ENCODE measurements at regions not wholly inside any gene's neighbourhood (a gene's known extent, or its start where the extent isn't known, plus 50 kb on each side); places are given as distances from the start of the nearest gene placed in this dataset.

- no peak for DNase-seq
- intact Hi-C loops (cut with DNase I): no loop called here
Measured at GRCh38 chr2:195500879-195501278, 156.1 kb upstream of the SLC39A10 start.

- intact Hi-C loops (cut with DNase I): no loop called here
- no peak for DNase-seq
Measured at GRCh38 chr2:195498839-195499490, 158.1 kb upstream of the SLC39A10 start.

GRCh38 chr2:195498176-195498575, 158.8 kb upstream of the SLC39A10 start:
- intact Hi-C loops (cut with DNase I): no loop called here
- no peak for DNase-seq

GRCh38 chr2:195496991-195497390, 160.0 kb upstream of the SLC39A10 start:
- intact Hi-C loops (cut with DNase I): no loop called here
- no peak for DNase-seq

- no peak for DNase-seq
- intact Hi-C loops (cut with DNase I): no loop called here
Measured at GRCh38 chr2:195495966-195496365, 161.1 kb upstream of the SLC39A10 start.

- intact Hi-C loops (cut with DNase I): no loop called here
Measured at GRCh38 chr2:195495351-195495750, 161.7 kb upstream of the SLC39A10 start.

GRCh38 chr2:195494451-195494850, 162.6 kb upstream of the SLC39A10 start:
- intact Hi-C loops (cut with DNase I): no loop called here
- no peak for DNase-seq

More at GRCh38 chr2:195495351-195495750, 161.7 kb upstream of the SLC39A10 start:
- no peak for DNase-seq

- intact Hi-C loops (cut with DNase I): no loop called here
- no peak for DNase-seq
Measured at GRCh38 chr2:195493416-195493815, 163.6 kb upstream of the SLC39A10 start.

- no peak for DNase-seq
- intact Hi-C loops (cut with DNase I): no loop called here
Measured at GRCh38 chr2:195490319-195490718, 166.7 kb upstream of the SLC39A10 start.

GRCh38 chr2:195489101-195489500, 167.9 kb upstream of the SLC39A10 start:
- intact Hi-C loops (cut with DNase I): no loop called here
- no peak for DNase-seq

- DNase-seq: no peak
- intact Hi-C loops (cut with DNase I): no loop called here
Measured at GRCh38 chr2:195488567-195488966, 168.5 kb upstream of the SLC39A10 start.

- intact Hi-C loops (cut with DNase I): no loop called here
- DNase-seq: no peak
Measured at GRCh38 chr2:195486987-195487644, 169.9 kb upstream of the SLC39A10 start.

GRCh38 chr2:195486520-195486919, 170.5 kb upstream of the SLC39A10 start:
- intact Hi-C loops (cut with DNase I): no loop called here
- DNase-seq: no peak

GRCh38 chr2:195482010-195482409, 175.0 kb upstream of the SLC39A10 start:
- DNase-seq: no peak
- intact Hi-C loops (cut with DNase I): no loop called here

GRCh38 chr2:195480121-195480520, 176.9 kb upstream of the SLC39A10 start:
- intact Hi-C loops (cut with DNase I): no loop called here

GRCh38 chr2:195479407-195479806, 177.6 kb upstream of the SLC39A10 start:
- DNase-seq: no peak
- intact Hi-C loops (cut with DNase I): no loop called here

More at GRCh38 chr2:195480121-195480520, 176.9 kb upstream of the SLC39A10 start:
- DNase-seq: no peak

GRCh38 chr2:195477996-195478382, 179.0 kb upstream of the SLC39A10 start:
- intact Hi-C loops (cut with DNase I): no loop called here
- no peak for DNase-seq

GRCh38 chr2:195477248-195477995, 179.6 kb upstream of the SLC39A10 start:
- no peak for DNase-seq
- intact Hi-C loops (cut with DNase I): no loop called here

GRCh38 chr2:195475336-195475735, 181.7 kb upstream of the SLC39A10 start:
- intact Hi-C loops (cut with DNase I): no loop called here

GRCh38 chr2:195473862-195474261, 183.2 kb upstream of the SLC39A10 start:
- intact Hi-C loops (cut with DNase I): no loop called here
- DNase-seq: no peak

More at GRCh38 chr2:195475336-195475735, 181.7 kb upstream of the SLC39A10 start:
- DNase-seq: no peak

GRCh38 chr2:195472501-195473234, 184.4 kb upstream of the SLC39A10 start:
- intact Hi-C loops (cut with DNase I): no loop called here
- DNase-seq: no peak
